SH-SY5Y (cell line): ENCODE measurements at regions not wholly inside any gene's neighbourhood (a gene's known extent, or its start where the extent isn't known, plus 50 kb on each side); places are given as distances from the start of the nearest gene placed in this dataset.

Experiments
- GATA2 ChIP-seq: IDR thresholded peaks from 2 replicates; pipeline ENCODE4 v1.6.1; 2011; ENCODE audit warnings: mild to moderate bottlenecking, low read depth, low read length
- GATA3 ChIP-seq: IDR thresholded peaks from 2 replicates; pipeline ENCODE4 v1.6.1; 2011; ENCODE audit warnings: low read depth, mild to moderate bottlenecking, low read length, moderate library complexity

GRCh38 chr1:184302346-184302745 is 84.5 kb upstream of the C1orf21 start:
- TF ChIP-seq GATA2: no peak
- no peak for TF ChIP-seq GATA3
